DMS 273 (cell line): ENCODE measurements at regions not wholly inside any gene's neighbourhood (a gene's known extent, or its start where the extent isn't known, plus 50 kb on each side); places are given as distances from the start of the nearest gene placed in this dataset.

Experiments used
- DNase-seq: peaks from one replicate; lab custom pipeline; 2025; ENCODE audit not compliant: unreplicated experiment; lab: John Stamatoyannopoulos, UW

- DNase-seq = no peak
These were observed 93.7 kb upstream of the SPON1 start for GRCh38 chr11:13868710-13869397.

GRCh38 chr11:13869398-13869886 is 93.1 kb upstream of the SPON1 start:
- DNase-seq = no peak

DNA sequence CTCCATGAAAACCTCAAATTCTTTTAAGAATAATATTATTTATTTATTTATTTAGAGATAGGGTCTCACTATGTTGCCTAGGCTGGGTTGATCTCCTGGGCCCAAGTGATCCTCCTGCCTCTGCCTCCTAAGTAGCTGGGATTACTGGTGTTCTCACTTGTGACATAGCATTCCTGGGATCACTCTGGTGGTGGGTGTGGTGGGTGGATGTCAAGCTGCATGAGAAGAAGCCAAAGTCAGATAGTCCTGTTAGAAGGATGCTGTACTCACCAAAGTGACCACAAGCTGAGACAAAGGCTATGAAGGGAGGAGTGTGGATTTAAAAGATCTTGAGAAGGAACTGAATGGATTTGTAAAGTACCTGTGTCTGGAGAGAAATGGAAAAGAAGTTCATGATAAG is 87.9 kb upstream of the SPON1 start:
- DNase-seq = no peak

DNA sequence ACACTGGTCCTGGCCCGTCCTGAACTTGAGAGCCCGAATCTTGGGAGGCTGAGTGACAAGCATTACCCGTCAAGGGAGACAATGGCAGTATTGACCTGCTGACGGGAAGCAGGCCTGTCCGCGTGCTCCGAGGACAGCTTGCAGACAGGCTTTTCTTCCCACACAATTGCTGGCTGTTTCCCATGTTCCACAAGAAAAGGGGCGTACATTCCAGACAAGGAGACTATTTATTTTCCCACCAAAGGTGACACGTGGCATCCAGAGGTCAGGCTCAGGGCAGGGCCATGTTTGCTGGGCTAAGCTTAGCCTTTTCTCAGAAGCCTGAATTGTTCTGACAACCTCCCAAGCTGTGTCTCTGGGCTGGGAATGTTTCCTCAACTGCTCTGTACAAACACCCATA is 86.9 kb upstream of the SPON1 start:
- DNase-seq = no peak

DNA sequence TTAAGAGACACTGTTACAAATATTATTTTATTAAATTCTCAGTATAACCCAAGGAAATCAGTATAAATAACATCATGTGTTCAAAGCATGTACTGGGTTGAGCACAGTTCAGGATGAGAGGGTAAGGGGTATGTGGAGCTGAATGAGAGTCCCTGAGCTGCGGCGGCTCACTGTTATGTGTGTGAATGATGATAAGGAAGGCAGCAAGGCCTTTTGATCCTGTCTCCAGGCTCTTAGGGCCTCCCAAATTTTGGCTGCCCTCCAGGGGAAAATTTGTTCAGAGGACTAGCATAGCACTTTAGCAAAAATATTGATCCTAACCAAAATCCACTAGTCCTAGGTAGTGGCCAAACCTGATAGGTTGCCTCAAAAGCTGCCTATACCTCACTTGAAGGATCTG is 86.1 kb upstream of the SPON1 start:
- no peak for DNase-seq

DNA sequence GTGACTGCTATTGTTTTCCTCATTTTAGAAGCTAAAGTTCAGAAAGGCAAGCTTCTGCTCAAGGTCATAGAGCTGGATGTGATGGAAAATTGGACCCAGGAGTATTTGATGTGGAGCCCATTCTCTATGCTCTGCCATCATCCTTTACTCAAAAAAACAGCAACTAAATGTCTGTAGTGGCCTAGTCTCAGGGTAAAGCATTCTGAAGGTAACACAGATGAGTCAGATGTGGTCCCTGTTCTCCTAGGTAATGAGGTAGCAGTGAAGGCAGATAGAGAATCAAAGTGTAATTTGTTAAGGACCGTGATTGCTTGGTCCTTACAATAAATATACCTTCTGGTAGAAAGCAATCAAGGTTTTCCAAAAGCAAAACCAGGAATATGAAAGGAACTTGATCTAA is 84.4 kb upstream of the SPON1 start:
- no peak for DNase-seq

DNA sequence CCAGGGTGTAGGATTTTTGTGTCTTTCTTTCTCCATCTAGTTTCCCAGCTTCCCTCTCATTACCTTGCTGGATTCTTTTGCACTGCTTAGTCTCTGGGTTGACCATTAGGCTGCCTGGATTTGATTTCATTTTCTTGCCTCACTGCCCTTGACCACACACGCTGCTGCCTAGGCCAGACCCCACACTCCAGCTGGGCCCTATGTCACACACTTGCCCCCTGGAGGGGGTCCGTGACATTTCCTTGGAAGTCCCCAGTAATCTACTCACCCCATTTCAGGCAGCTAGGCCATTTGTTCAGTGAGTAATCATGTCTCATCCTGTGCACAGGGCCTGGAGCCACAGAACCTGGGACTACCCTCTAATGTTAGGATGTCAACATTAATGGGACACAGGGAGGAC is 81.9 kb upstream of the SPON1 start:
- DNase-seq = no peak

DNA sequence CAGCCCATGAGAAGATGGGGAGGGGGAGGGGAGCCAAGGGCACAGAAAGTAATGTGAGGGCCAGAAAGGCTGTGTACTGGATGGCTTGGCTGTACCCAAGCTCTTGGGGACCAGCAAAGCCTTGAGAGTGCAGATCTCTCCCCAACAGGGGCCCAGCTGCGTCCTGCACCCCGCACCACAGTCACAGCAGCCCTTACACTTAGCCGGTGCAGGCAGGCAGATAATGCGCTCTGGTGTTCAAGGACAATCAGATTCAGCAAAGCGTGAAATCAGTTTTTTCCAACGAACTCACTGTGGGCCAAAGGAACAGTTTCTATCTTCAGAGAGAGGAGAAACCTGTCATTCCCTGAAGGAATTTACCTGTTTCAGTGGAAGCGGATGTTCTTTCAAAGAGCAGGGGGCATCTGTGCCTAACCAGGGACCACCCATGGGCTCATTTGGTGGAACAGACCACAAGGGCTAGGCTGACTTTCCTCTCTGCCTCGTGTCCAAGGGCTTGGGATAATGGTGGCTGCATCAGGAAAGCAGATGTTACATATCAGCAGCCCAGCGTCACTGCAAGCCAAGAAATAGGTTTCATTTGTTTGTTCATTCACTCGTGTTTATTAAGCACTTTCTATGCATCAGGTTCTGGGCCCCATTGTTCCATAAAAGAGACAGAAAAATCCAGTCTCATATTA is 81.2 kb upstream of the SPON1 start:
- DNase-seq = no peak

DNA sequence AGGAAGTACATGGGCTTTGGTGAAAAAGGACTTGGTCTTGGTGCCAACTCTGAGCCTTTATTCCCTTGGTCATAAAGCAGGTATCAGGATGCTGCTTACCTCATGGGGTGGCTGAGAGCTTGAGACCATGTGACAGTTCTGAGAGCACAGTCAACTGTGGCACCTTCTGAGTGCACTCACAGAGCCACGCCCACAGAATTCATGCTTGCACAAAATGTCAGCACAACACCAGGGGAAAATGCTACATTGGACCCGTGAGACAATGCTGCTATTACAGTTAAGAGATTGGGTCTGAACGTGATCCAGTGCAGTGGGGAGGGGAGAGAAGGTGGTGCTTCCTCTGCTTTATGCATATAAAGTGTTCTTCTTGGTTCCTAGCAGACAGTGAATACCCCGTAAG is 79.5 kb upstream of the SPON1 start:
- no peak for DNase-seq

- no peak for DNase-seq
These were observed 78.9 kb upstream of the SPON1 start for GRCh38 chr11:13883589-13883988.

DNA sequence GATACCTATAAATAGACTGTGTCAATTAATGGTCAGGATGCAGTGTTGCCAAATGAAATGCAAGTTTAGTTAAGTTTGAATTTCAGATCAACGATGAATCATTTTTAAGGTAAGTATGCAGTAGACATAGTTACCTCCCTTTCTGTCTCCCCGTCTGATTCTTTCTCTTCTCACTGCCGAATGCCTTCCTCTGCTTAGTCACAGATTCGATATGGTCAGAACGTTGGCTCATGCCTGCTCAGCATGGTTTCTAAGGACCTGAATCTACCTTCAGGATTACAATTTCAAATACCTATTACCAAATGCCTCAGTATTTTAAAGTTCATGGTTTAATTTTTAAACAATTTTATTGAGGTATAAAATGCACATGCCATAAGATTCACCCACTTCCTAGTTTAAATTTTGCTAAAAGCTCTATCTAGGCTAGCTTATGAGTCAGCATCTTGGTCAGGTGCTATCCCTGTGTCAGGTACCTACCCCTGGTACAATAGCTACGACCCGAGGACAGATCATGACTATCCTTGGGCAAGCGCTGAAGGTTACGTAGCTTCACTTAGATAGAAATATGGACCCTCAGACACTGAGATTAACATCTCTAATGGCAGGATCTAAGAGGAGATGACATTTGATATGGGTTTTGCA is 78.2 kb upstream of the SPON1 start:
- DNase-seq = no peak

- DNase-seq = no peak
These were observed 77.4 kb upstream of the SPON1 start for GRCh38 chr11:13885083-13885482.

GRCh38 chr11:13889552-13890249 is 72.8 kb upstream of the SPON1 start:
- DNase-seq = peak; percentile 59

DNA sequence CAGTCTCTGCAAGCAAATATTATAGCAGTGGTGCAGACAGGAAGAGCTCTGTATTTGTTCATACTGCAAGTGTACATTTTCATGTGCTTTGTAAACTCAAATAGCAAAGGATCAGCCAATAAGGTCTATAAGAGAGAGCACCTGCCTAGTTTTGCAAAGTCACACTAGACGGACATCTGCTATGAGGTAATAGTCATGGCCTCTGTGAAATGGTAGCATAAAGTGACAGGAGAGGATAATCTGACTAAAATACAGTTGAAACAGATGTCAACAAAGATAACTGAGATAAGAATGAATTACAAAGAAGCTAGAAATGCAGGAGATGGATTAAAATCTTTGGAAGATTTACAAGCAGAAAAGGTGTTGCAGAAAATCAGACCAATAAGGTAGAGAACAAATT is 70.6 kb upstream of the SPON1 start:
- peak; percentile 40 for DNase-seq

DNA sequence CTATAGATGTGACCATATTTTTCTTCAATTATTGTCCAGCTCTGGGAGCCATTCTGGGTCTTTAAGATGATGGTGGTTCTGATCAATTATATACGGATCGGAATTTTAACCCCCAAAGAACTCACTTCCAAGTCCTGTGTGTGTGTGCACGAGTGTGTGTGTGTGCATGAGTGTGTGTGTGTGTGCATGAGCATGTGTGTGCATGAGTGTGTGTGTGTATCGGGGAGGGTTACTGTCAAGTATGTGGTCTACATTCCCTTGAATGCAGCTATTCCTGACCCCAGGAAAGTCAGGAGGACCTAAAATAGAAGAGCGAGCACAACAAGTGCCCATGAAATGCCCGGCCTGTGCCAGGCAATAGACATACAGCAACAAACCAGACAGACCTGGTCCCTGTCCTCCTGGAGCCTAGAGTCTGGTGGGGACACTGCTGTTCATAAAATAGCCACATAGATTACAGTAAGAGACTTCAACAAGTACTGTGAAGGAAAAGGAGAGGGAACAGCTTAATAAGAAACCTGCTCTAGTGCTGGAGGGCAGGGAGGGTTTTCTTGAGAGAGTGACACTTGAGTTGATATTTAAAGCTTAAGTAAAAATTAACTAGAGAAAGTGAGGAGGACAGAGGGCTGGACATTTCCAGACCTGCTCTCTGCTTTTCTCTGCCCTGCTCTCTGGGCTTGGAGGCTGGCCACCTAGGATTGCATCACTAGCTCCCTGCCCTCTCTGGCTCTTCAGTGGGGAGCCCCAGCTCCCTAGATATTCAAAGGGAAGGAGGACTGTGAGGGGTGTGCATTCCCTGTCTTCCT is 66.1 kb upstream of the SPON1 start:
- DNase-seq = no peak

GRCh38 chr11:13896981-13897353 is 65.6 kb upstream of the SPON1 start:
- no peak for DNase-seq

DNA sequence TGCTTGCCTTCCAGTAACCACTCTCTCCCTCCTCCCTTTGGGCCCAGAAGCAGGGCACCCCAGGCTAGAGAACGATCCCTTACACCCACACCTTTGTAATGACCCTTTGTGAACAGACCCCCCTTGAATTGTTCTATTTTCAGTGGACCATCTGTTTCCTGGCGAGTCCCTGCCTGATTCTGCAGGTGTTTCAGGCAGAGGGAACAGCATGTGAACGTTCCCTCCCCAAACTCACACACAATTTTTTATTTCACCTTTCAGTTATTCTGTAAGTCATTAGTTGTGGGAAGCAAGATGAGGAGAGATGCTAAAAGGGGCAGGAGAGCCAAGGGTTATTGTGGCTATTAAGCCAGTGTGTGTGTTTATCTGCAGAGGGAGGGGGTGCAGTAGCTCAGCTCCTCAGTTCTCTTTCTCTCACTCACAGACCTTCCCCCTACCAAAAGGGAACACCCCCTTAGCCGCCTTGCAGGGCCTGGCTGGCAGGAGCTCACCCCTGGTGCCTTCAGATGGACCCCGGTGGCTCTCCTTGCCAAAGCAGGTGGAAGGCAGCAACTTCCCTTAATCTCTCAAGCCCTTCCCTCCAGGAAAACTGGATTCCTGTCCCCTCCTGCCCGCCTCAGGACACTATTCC is 64.8 kb upstream of the SPON1 start:
- no peak for DNase-seq

DNA sequence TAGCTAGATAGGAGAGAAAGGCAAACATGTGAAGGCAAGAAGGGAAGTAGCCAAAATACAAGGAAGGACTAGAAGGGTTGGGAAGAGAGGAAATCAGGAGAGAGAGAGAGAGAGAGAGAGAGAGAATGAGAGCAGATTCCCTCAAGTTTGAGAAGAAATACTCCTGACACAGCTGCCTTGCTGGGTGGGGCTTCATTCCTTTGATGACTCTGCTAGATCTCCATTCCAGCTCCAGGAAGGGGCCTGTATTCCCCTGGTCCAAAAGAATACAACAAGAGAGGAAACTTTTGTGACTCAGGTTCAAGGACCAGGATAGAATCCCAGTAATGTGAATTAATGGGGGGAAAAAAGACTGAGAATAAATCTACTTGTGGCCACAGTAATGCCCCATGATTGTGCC is 62.9 kb upstream of the SPON1 start:
- no peak for DNase-seq

DNA sequence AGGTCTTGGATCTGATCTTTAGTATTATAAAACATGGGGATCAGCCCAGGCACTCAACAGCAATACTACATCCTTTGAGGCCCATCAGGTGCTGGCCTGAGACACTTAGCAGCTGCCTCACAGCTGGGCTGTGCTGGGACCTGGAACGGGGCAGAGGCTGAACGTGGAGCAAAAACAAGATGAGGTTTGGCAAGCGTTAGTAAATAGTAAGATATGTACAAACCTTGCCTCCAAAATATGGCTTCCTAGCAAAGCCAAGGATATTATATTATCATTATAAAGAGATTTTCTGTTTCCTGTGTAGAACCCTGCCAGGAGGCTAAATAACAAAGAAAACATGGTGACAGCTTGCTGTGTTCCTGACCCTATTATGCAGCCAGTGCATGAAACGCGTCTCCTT is 60.0 kb upstream of the SPON1 start:
- DNase-seq = no peak

- DNase-seq = no peak
These were observed 57.3 kb upstream of the SPON1 start for GRCh38 chr11:13905137-13905781.
